GM19467 (cell line): ENCODE measurements at regions not wholly inside any gene's neighbourhood (a gene's known extent, or its start where the extent isn't known, plus 50 kb on each side); places are given as distances from the start of the nearest gene placed in this dataset.

Experiments used
- ATAC-seq: cut with Tn5 transposase; IDR thresholded peaks from one replicate; pipeline ENCODE4 v1.9.1; 2021; ENCODE audit warnings: mild to moderate bottlenecking, moderate library complexity; ENCODE audit not compliant: unreplicated experiment

DNA sequence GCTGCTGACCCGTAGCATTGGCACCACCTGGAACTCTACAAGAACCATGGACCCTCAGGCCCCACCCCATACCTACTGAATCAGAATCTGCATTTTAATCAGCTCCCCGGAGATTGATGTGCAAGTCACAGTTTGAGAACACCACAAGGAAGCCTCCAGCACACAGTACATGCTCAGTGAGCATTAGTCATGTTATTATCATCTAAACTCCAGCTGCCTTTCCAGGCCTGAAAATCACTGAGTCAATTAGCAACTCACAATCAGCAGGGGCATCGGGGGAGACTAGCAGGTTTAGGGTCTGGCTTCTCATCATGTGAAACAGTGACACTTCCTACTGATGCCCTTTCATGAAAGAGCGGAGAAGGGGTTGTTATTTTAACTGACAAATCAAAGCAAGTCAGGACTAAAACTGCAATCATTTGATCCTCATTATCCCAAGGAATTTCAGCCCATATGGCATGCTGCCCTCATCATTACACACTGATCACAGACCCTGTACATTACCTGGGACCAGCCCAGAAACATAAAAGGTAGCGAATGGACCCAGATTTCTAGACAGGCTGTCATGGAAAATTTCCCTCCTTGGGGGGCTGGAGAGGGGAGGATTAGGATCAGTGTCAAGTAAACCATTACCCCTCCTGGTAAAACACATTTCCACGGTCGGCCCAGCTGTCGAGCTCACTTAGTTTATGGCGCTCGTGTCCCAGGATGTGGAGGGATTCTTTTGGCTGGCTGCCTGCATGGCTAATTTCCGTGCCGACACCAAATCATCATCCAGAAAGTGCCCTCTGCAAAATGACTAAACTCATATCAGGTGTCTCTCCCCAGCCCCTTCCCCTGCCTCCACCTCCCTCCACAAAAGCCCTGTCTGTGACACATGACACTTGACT is 122.8 kb downstream of the PRLHR start:
- no peak for ATAC-seq

DNA sequence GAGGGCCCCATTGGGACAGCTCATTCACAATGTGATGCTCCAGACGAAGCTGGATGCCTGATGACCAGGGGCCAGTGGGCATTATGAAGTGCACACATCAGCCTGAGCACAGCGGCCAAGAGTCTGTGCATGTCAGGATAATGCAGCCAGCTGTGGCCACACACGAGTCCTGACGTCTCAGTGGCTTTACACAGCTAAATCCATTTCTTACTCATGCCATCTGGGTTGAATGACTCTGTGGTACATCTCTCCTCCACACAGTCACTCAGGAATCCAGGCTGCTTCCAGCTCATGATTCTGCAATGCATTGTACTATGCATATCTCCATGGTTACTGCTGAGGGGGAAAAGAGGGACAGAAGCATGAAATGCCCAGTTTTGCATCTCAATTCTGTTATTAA is 123.6 kb downstream of the PRLHR start:
- ATAC-seq = no peak

DNA sequence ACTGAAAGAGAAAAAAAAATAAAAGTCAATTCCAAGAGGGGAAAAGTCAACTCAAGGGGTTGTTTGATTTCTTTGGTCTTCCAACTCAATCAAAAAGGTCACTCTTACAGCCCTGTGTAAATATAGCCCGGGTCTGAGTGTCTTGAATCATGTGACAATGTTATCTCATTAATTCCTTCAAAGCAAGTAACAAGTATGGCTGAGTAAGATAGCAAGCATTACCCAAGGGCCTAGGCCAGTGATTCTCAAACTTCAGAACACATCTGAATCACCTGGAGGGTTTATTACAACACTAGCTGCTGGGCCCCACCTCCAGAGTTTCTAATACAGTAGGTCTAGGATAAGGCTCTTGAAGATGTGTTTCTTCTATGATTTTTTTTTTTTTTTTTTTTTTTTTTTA is 125.0 kb downstream of the PRLHR start:
- no peak for ATAC-seq

DNA sequence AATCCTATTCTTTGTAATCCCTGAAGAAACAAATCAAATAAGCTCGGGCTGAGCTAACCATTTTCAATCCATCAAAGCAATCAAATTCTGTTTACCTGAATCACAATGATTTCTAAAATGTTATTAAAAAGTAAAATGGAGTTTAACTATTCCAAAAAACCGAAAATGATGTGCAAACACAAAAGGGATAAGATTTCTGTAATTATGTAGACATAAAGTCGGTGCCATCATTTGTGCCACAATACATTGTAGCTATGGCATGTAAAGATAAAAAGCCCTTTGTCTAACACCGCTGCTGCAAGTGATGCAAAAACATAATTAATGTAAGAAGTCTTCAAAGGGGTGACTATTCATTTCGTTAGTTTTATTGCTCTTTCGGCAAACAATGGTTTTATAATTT is 125.1 kb upstream of the FAM204A start:
- ATAC-seq = no peak

DNA sequence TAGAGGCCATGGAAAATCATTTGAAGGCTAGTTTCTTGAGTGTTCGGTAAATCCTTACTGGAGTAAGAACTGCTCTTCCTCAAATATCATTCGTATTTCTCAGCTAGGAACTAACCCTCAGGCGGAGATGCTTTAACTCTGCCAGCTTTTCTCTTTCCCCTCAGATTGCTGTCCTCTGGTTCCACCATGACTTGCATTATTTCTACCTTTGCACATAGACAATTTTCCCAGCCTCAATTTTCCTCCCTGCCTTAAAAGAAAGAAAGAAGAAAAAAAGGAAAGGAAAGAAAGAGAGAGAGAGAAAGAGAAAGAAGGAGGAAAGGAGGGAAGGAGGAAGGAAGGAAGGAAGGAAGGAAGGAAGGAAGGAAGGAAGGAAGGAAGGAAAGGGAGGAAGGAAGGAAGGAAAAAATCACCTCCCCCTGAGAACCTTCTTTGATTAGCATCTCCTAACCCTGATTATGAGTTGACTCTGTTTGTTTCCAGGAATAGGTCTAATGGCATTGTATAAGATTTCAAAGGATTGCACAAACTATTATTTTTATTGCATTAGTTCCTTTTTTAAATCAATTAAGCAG is 123.3 kb upstream of the FAM204A start:
- ATAC-seq = no peak

DNA sequence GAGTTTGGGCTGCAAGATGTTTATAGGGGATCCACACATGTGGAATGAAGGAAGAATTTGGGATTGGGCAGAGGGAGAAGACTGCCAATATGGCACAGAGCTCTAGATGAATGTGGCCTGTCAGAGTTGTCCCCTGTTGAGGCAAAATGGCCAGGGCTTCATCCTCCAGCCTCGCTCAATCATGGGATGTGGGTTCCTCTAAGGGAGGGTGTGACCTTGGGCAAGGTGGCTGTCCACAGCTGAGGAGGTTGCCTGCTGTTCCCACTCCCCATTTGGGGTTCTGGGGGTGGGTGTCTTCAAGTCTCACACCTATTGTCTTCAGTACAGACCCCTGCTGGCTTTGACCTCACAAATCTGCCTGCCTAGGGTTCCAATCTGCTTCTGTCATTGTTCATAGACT is 121.6 kb upstream of the FAM204A start:
- no peak for ATAC-seq

DNA sequence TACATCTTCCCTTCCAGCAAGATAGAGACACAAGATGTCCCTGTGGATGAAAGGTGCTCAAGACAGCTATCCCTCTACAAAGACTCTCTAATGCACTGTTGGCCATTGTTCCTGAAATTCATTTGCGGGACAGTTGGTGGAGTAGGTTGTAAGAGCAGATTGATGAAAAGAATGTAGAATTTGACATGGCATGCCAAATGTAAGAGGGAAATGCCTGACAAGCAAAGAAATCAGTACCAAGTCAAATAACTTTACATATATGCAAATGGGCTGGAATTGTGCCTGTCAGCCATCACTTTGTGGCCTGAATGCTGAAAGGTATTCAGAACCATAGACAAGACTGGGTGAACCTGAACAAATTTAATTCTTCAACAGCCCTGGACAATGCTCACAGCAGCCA is 120.3 kb upstream of the FAM204A start:
- ATAC-seq = no peak

DNA sequence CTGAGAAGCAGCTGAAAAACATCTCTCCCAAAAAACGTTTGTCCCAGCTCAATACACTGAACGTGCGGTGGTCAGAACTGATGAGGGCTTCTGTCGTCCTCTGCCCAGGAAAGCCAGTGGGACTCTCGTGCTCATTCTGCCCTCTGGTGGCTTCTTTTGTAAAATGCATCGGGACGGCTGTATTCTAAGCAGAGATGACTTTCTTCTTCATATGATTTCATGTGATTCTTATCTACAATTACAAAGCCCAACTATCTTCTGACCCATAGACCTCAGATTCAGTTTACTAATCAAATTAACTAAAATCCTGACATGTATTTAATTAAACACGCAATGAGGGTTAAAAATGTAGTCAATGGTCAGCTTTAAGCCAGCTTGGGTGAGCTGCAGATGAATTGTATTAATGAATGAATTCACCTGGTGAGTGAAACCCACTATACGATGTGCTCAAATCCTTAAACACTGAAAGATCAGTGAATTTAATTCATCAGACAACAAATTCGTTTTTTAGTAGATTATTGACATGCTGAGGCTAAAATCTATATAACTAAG is 117.6 kb upstream of the FAM204A start:
- peak; percentile 83 for ATAC-seq

DNA sequence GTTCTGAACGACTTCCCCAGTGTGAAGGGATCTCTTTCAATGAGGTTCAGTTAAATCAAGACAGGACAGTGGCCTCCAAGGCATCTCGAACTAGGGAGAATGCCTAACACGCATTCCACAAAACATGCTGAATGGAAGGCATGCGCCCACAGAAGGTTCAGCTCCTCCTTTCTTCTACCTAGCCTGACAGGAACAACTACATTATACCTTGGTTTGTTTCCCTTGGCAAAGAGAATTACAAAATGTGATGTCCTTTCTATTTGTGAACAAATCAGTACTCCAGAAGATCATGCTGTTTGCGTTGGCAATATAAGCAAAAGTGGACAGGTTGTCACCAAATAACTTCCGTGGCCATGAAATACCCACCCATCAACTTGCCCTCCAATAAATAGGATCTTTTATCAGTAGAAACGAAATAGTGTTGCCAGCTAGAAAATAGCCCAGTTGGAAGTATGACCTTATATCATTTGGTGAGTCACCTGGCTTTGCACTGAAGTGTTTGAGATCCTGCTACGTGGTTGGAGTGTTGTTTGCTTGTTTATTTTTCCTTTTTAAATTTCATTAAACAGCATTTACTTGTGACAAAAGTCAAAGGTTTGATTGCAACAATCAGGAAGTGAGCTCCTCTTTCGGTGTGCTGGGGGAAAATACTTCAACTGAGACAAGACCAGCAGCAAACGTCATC is 117.0 kb upstream of the FAM204A start:
- no peak for ATAC-seq

DNA sequence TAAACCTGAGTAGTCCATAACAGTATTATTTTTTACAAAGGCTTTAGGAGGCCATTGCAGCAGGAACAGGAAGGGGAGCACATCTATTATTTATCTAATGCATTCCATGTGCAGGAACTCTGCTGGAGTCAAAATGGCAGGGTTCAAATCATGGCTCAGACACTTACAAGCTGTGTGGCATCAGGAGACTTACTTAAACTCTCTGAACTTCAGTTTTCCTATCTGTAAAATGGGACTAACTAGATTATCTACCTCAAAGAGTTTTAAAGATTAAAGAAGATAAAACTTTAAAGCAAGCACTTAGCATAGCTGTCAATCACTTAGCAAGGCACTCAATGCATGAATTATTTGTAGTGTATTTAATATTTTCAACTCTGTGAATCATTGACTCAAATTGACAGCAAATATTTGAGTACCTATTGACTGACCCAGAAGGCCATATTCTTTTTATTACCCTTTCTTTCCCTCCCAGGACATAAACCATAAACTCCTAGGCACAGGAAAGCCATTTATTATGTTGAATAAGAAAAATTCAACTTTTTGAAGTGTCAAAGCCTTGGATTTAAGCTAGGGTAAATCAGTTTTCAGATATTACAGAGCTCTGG is 115.8 kb upstream of the FAM204A start:
- ATAC-seq = no peak

DNA sequence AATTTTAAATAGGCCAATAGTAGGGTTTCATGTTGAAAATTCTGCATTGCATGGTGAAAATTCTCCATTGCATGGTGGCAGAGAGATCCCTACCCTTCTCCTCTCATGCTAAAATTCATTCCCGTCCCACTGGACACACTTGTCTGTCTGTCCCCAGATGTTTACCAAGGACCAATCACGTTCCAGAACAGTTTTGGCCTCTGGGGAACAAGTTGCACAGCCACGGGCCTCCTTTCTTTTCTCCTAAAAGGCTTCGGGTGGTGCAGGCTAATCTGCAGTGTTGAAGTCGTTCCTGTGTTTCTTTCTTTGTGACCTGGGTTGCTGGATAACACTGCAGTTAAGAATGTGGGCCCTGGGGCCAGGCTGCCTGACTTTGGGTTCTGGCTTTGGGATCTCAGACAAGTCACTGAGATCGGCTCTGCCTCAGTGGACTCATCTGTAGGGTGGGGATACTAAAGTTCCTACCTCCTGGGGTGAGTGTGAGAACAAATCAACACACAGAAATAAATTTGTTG is 113.1 kb upstream of the FAM204A start:
- no peak for ATAC-seq

DNA sequence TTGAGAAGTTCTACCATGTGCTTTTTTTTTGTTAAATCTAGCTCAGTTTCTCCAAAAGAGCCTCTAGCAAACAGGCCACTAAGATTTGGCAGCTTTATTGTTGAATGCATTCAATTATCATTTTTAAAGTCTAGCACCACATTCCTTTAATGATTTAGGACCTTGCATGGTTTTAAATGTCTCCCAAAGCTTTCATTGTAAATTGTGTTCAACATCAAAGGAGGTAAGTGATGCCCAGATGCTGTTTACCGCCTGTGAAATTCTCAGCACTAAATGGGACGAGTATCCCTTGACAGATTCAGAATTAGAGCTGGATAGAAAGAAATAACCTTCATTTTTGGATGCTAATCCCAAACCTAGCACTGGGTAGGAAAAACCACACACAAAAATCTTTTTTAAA is 112.1 kb upstream of the FAM204A start:
- ATAC-seq = no peak

DNA sequence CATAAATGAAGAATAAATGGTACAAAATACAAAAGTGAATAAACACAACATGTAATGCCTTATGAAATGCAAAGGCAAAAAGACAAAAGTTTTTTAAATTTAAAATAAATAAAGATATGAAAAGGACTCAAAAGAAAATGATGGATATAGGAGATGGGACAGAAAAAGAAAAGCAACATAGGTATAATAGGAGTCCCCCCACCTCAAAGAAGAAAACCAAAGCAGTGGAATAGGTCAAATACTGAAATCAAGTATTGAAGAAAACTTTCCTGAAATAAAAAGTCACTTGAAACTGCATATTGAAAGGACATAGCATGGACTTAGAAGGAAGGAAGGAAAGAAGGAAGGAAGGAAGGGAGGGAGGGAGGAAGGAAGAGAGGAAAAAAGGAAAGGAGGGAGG is 110.0 kb upstream of the FAM204A start:
- no peak for ATAC-seq

DNA sequence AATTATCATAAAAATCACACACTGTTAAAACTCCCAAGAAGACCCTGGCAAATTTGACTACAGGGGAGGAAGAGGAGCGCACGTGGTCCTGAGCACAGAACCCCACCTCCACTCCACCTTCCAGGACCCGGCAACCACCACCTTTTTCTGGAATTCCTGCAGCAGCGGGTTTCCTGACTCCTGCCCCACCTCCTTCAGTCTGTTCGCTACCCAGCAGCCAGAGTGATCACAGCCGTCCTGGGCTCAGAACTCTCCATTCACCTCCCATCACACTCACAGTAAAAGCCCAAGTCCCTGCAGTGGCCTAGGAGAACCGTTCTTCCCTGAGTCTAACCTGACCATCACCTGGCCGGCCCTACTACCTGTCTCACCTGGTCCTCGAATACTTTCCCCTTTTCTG is 107.4 kb upstream of the FAM204A start:
- no peak for ATAC-seq

DNA sequence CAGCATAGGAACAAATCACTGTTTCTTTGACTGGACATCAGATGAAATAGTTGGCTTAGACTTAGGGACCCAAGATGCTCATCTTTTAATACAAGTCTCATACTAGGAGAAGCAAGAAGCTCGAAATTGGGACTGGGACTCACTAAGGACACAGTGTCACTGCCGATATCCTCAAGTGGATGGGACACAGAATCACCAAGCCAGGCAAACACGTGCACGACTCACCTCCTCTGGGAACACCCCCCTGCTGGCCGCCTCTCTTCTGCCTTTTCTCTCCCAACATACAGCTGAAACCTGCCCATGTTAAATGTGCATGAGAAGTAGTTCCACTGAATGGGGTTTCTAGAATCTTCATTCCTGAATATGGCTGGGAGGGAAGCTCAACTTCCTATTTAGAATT is 106.6 kb upstream of the FAM204A start:
- ATAC-seq = no peak

DNA sequence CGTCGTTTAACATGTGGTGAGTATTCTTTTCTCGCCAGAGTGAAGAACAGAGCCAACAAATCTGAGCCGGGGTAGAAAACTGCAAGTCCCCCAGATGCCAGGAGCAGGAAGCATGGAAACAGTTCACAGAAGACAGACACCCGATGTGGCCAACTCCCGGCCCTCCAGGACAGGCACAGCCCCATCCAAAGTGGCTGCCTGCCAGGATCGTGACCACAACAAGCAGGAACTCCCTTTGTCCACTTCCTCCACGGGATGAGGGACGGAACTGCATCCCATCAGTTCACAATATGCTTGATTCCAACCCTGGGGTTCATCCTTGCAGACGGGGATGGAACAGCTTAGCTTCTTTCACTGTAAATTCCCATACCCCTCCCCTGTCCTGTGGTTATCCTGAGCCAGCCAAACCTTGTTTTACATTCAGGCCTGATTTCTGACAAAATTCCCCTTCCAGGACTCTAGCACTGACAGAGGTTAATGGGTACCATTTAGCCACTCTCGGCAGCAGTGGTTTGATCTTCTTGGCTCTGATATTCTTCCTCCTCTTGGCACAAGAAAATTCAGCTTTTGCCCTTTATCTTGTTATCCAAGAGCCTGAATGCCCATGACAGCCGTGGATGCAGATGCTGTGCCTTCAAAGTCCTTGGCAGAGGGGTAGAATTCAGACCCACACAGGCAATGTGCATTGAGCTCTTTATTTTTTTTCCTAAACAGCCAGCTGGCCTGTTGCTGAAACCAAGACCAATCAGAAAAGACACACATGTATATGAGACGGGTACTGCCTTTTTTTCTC is 105.5 kb upstream of the FAM204A start:
- no peak for ATAC-seq

DNA sequence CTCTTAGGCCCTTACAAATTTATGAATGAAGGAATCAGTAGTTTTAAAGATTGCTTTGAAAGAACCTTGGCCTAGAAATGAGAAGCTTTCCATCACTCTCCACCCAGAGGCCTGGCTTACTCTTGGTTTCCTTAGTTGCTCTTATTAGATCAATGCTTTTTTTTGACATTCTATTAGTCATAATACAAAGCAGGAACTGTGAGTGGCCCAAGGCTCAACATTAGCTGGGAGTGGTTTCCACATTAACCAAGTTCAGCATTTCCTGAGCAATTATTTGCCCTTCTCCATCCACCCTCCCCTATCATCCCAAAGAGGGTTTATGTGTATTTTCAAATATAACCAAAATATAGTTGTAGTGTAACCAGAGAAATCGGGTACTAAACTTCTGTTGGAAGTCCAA is 103.4 kb upstream of the FAM204A start:
- ATAC-seq = no peak

DNA sequence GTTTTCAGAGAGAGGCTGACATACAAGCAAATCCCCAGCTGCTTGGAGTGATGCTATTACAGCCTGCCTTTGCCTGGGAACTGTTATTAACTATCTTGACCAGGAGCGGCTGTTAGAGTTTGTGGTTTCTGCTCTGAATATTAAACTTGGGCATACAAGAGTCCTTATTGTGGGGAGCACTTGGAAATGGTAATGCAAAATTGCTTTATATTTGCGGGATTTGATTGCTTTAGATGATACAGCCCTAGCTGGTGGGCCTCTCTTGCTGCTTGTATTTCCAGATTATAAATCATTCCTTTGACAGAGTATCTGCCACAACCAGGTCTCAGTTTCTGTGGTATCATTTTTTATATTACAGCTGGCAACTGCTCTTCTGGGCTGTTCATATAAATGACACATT is 101.9 kb upstream of the FAM204A start:
- ATAC-seq = no peak

DNA sequence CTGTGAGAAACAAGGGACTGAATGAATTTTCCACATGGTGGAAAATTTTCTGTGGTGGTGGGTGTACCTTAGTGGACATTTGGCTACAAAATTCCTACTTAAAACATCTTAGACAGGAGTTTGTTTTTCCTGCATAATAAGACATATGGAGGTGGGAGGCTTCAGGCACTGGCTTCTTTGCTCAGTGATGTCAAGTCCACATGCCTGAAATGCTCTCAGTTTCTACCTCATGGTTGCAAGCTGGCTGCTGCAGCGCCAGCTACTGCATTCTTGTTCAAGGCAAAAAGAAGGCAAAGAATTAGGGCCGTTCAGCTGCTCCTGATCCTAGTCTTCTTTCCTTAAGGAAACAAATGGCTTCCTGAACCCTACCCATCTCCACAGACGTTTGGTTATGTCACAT is 99.9 kb upstream of the FAM204A start:
- ATAC-seq = no peak

DNA sequence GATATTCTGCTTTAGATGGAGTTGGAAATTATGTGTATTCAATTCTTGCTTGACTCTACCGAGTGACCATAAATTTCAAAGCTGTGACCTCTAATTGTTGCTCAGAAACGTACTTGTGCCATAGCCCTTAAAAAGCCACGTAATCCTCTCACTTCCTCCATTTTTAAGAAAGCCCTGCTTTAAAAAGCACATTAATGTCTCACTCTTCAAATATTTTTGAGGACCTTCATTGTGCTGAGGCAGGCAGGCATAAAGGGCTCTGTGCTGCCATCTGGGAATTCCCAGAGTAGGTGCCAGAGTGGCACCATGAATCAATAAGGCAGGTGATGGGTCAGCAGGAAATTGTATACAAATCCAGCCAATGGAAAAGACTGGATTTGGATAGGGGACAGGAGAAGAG is 97.7 kb upstream of the FAM204A start:
- no peak for ATAC-seq
